Neural cell (in vitro differentiated cells): ENCODE measurements at regions not wholly inside any gene's neighbourhood (a gene's known extent, or its start where the extent isn't known, plus 50 kb on each side); places are given as distances from the start of the nearest gene placed in this dataset.

ENCODE experiments used
- H2AFZ ChIP-seq: fragments of 200-600, 300-800 bp; sonication (generic), shearing (Covaris generic); 2 replicates; pipeline ENCODE4 v1.6.0; 2014; ENCODE audit warnings: low read depth, mild to moderate bottlenecking, antibody characterized with exemption, low read length, moderate library complexity
- H3F3A ChIP-seq: fragments of 200-600 bp; shearing (Covaris generic); 2 replicates; pipeline ENCODE4 v1.6.1; 2016; ENCODE audit warnings: mild to moderate bottlenecking, moderate library complexity, mixed read lengths, antibody characterized with exemption, low read length; ENCODE audit not compliant: insufficient read depth, poor library complexity, severe bottlenecking
- H3K27ac ChIP-seq: fragments of 200-600, 300-800 bp; sonication (generic), shearing (Covaris generic); 2 replicates; pipeline ENCODE4 v1.5.1; 2014; ENCODE audit warnings: mild to moderate bottlenecking, low read length, moderate library complexity
- H3K27me3 ChIP-seq: fragments of 300-800, 200-600 bp; sonication (generic), shearing (Covaris generic); 2 replicates; pipeline ENCODE4 v1.6.0; 2014; ENCODE audit warnings: mild to moderate bottlenecking, low read depth, low read length, moderate library complexity; ENCODE audit not compliant: insufficient read depth
- H3K36me3 ChIP-seq: fragments of 300-800, 200-600 bp; sonication (generic), shearing (Covaris generic); 2 replicates; pipeline ENCODE4 v1.5.1; 2014; ENCODE audit warnings: mild to moderate bottlenecking, antibody characterized with exemption, low read length, moderate library complexity; ENCODE audit not compliant: insufficient read depth
- H3K4me2 ChIP-seq: fragments of 300-800, 200-600 bp; sonication (generic), shearing (Covaris generic); 2 replicates; pipeline ENCODE4 v1.6.0; 2014; ENCODE audit warnings: mild to moderate bottlenecking, low read length
- H3K4me3 ChIP-seq: fragments of 300-800, 200-600 bp; sonication (generic), shearing (Covaris generic); 2 replicates; pipeline ENCODE4 v1.5.1; 2014; ENCODE audit warnings: mild to moderate bottlenecking, low read length, moderate library complexity
- H3K79me2 ChIP-seq: fragments of 200-600 bp; shearing (Covaris generic); replicated peaks from 2 replicates; pipeline ENCODE4 v1.6.0; 2014; ENCODE audit warnings: mild to moderate bottlenecking, low read length, moderate library complexity; ENCODE audit not compliant: insufficient read depth
- H3K9ac ChIP-seq: fragments of 300-800, 200-600 bp; sonication (generic), shearing (Covaris generic); 2 replicates; pipeline ENCODE4 v1.6.1; 2016; ENCODE audit warnings: mild to moderate bottlenecking, low read length, mixed read lengths
- H3K9me2 ChIP-seq: fragments of 200-600 bp; shearing (Covaris generic); 2 replicates; pipeline ENCODE4 v1.6.1; 2016; ENCODE audit warnings: mild to moderate bottlenecking, low read length, mixed read lengths; ENCODE audit not compliant: insufficient read depth
- H3K9me3 ChIP-seq: fragments of 200-600, 300-800 bp; sonication (generic), shearing (Covaris generic); 2 replicates; pipeline ENCODE4 v1.6.1; 2016; ENCODE audit warnings: mild to moderate bottlenecking, mixed run types, low read length, moderate library complexity, mixed read lengths
- H4K20me1 ChIP-seq: fragments of 200-600 bp; shearing (Covaris generic); 2 replicates; pipeline ENCODE4 v1.6.1; 2016; ENCODE audit warnings: mild to moderate bottlenecking, mixed run types; ENCODE audit not compliant: insufficient read depth
- EP300 ChIP-seq: fragments of 450-650 bp; conservative IDR thresholded peaks from 2 replicates; pipeline ENCODE4 v1.6.1; 2014; ENCODE audit warnings: antibody characterized with exemption, mild to moderate bottlenecking, moderate library complexity; ENCODE audit not compliant: poor library complexity, severe bottlenecking
- EZH2 ChIP-seq: fragments of 200-600, 300-800 bp; shearing (Covaris generic), sonication (generic); IDR thresholded peaks from 2 replicates; pipeline ENCODE4 v1.6.1; 2014; ENCODE audit warnings: antibody characterized with exemption, low read length, borderline replicate concordance, mild to moderate bottlenecking; ENCODE audit not compliant: insufficient read depth, poor library complexity, severe bottlenecking
- MXI1 ChIP-seq: fragments of 450-650 bp; conservative IDR thresholded peaks from 2 replicates; pipeline ENCODE4 v1.6.1; 2014; ENCODE audit warnings: antibody characterized with exemption, mild to moderate bottlenecking; ENCODE audit not compliant: poor library complexity, severe bottlenecking
- POLR2AphosphoS5 ChIP-seq: IDR thresholded peaks from 2 replicates; pipeline ENCODE4 v1.6.1; 2012
- RAD21 ChIP-seq: fragments of 450-650 bp; conservative IDR thresholded peaks from 2 replicates; pipeline ENCODE4 v1.6.1; 2014; ENCODE audit warnings: antibody characterized with exemption, mild to moderate bottlenecking, moderate library complexity
- SMC3 ChIP-seq: fragments of 450-650 bp; conservative IDR thresholded peaks from 2 replicates; pipeline ENCODE4 v1.6.1; 2014; ENCODE audit warnings: antibody characterized with exemption, mild to moderate bottlenecking, moderate library complexity; ENCODE audit not compliant: poor library complexity
- TAF1 ChIP-seq: IDR thresholded peaks from 2 replicates; pipeline ENCODE4 v1.6.1; 2012; ENCODE audit warnings: low read depth
- TF ChIP-seq, protein P1 (sequence below): fragments of 450-650 bp; IDR thresholded peaks from 2 replicates; pipeline ENCODE4 v1.5.1; 2014; ENCODE audit warnings: antibody characterized with exemption, mild to moderate bottlenecking, moderate library complexity; ENCODE audit not compliant: poor library complexity, severe bottlenecking
- TF ChIP-seq, protein P2 (sequence below): IDR thresholded peaks from 2 replicates; pipeline ENCODE4 v1.6.1; 2012; ENCODE audit warnings: borderline replicate concordance

DNA sequence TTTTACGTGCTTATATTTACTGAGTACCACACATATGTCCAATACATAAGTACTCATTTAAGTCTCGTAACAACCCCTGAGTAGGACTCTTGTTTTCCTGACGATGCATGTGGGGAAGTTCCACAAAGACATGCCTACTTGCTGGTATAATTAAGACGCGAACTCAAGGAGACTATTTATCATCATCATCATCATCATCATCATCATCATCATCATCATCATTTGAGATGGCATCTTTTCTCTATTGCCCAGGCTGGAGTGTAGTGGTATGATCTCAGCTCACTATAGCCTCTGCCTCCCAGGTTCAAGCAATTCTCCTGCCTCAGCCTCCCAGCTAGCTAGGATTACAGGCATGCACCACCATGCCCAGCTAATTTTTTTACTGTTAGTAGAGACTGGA, 809.9 kb upstream of the EEF2KMT start:
- H3K9me3 ChIP-seq, result no peaks in the 10 kb centered on the region

DNA sequence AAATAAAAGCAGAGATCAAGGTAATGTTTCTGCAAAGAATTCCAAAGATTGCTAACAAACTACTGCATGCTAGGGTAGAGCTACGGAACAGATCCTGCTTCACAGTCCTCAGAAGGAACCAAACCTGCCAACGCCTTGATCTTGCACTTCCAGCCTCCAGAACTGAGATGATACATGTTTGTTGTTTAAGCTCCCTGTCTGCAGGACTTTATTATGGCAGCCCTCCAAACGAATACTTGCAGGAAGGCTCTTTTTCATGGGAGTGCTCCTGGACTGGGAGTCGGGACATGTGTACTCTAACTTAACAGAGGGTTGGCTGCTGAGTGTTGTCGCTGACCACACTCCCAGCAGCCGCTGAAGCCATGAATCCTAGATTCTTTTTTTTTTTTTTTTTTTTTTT, 808.8 kb upstream of the EEF2KMT start:
- Histone ChIP-seq H4K20me1 (no peaks in the 10 kb centered on the region), H3K4me2 (no peak overlapping the region), H3K36me3 (no peaks in the 10 kb centered on the region), H3K9me2 (no peaks in the 10 kb centered on the region), H3F3A (no peaks in the 10 kb centered on the region), H3K79me2 (no peaks in the 10 kb centered on the region), H3K9ac (no peak overlapping the region), H3K27me3 (no peaks in the 10 kb centered on the region), H3K4me3 (no peak overlapping the region), H3K9me3 (no peaks in the 10 kb centered on the region), H3K27ac (no peak overlapping the region), H2AFZ (no peak overlapping the region)
- TF ChIP-seq RAD21 (no peak), POLR2AphosphoS5 (no peak), EZH2 (no peak), SMC3 (no peak), MXI1 (no peak), EP300 (no peak)
- TF ChIP-seq, protein P1, sequence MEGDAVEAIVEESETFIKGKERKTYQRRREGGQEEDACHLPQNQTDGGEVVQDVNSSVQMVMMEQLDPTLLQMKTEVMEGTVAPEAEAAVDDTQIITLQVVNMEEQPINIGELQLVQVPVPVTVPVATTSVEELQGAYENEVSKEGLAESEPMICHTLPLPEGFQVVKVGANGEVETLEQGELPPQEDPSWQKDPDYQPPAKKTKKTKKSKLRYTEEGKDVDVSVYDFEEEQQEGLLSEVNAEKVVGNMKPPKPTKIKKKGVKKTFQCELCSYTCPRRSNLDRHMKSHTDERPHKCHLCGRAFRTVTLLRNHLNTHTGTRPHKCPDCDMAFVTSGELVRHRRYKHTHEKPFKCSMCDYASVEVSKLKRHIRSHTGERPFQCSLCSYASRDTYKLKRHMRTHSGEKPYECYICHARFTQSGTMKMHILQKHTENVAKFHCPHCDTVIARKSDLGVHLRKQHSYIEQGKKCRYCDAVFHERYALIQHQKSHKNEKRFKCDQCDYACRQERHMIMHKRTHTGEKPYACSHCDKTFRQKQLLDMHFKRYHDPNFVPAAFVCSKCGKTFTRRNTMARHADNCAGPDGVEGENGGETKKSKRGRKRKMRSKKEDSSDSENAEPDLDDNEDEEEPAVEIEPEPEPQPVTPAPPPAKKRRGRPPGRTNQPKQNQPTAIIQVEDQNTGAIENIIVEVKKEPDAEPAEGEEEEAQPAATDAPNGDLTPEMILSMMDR, result no peak
- TF ChIP-seq, protein P2, sequence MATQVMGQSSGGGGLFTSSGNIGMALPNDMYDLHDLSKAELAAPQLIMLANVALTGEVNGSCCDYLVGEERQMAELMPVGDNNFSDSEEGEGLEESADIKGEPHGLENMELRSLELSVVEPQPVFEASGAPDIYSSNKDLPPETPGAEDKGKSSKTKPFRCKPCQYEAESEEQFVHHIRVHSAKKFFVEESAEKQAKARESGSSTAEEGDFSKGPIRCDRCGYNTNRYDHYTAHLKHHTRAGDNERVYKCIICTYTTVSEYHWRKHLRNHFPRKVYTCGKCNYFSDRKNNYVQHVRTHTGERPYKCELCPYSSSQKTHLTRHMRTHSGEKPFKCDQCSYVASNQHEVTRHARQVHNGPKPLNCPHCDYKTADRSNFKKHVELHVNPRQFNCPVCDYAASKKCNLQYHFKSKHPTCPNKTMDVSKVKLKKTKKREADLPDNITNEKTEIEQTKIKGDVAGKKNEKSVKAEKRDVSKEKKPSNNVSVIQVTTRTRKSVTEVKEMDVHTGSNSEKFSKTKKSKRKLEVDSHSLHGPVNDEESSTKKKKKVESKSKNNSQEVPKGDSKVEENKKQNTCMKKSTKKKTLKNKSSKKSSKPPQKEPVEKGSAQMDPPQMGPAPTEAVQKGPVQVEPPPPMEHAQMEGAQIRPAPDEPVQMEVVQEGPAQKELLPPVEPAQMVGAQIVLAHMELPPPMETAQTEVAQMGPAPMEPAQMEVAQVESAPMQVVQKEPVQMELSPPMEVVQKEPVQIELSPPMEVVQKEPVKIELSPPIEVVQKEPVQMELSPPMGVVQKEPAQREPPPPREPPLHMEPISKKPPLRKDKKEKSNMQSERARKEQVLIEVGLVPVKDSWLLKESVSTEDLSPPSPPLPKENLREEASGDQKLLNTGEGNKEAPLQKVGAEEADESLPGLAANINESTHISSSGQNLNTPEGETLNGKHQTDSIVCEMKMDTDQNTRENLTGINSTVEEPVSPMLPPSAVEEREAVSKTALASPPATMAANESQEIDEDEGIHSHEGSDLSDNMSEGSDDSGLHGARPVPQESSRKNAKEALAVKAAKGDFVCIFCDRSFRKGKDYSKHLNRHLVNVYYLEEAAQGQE, result no peak

More for the DNA sequence above, 809.9 kb upstream of the EEF2KMT start:
- no peak overlapping the region for H3K4me3 ChIP-seq
- no peak overlapping the region for H3K4me2 ChIP-seq
- H4K20me1 ChIP-seq, result no peaks in the 10 kb centered on the region
- no peaks in the 10 kb centered on the region for H3K79me2 ChIP-seq
- no peak overlapping the region for H2AFZ ChIP-seq
- TF ChIP-seq SMC3 (no peak), MXI1 (no peak), RAD21 (no peak), TAF1 (no peak), POLR2AphosphoS5 (no peak), EZH2 (no peak), EP300 (no peak)
- TF ChIP-seq, protein P1, result no peak
- TF ChIP-seq, protein P2, result no peak
- no peak overlapping the region for H3K9ac ChIP-seq
- H3F3A ChIP-seq, result no peaks in the 10 kb centered on the region
- H3K27me3 ChIP-seq, result no peaks in the 10 kb centered on the region
- H3K36me3 ChIP-seq, result no peaks in the 10 kb centered on the region
- H3K27ac ChIP-seq, result no peak overlapping the region
- H3K9me2 ChIP-seq, result no peaks in the 10 kb centered on the region
